ENCODE measurements at regions not wholly inside any gene's neighbourhood (a gene's known extent, or its start where the extent isn't known, plus 50 kb on each side); places are given as distances from the start of the nearest gene placed in this dataset.

GRCh38 chr12:125688223-125688622, 623.0 kb downstream of the AACS start:
- TF ChIP-seq CTCF (IDR thresholded peaks at IDR 0.05; ENCODE audit: poor library complexity, severe bottlenecking): no peak
- TF ChIP-seq EP300 (conservative IDR thresholded peaks at IDR 0.05; ENCODE audit: poor library complexity, severe bottlenecking): no peak
- no peak for TF ChIP-seq EZH2 (IDR thresholded peaks at IDR 0.05; ENCODE audit: borderline replicate concordance, insufficient read depth, low read length, poor library complexity, severe bottlenecking)
- no peak for TF ChIP-seq TAF1 (IDR thresholded peaks at IDR 0.05; ENCODE audit: low read depth)
- no peak for TF ChIP-seq RAD21 (conservative IDR thresholded peaks at IDR 0.05)
- no peak for TF ChIP-seq POLR2AphosphoS5 (IDR thresholded peaks at IDR 0.05)
- no peak for TF ChIP-seq SMC3 (conservative IDR thresholded peaks at IDR 0.05; ENCODE audit: poor library complexity)
- TF ChIP-seq REST (IDR thresholded peaks at IDR 0.05; ENCODE audit: borderline replicate concordance): no peak
- TF ChIP-seq MXI1 (conservative IDR thresholded peaks at IDR 0.05; ENCODE audit: poor library complexity, severe bottlenecking): no peak
